IPS-NIHi11 (cell line): ENCODE measurements at regions not wholly inside any gene's neighbourhood (a gene's known extent, or its start where the extent isn't known, plus 50 kb on each side); places are given as distances from the start of the nearest gene placed in this dataset.

Experiments used
- DNase-seq: peaks from one replicate; pipeline ENCODE4 v3.0.0; 2012; ENCODE audit warnings: mixed read lengths, low spot score

DNA sequence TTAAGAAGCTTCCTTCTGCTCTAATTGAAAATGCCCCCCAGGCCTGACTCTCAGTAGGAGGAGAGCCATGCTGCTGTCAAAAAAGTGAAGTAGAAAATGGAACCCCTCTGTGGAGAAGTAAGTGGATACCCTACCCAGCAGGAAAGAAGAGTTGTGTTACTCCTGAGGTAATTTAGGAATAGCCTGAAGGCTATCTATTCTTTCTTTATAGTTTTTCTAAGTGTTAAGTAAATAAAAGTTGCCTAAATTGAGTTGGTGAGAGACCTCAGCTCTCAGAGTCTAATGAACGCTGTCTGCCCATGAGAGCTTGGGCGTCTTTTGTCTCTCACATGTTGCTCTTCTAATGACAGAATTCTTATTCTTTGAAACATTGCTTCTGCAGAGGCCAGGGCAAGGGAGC lies 116.2 kb downstream of the NSUN3 start:
- DNase-seq = no peak

DNA sequence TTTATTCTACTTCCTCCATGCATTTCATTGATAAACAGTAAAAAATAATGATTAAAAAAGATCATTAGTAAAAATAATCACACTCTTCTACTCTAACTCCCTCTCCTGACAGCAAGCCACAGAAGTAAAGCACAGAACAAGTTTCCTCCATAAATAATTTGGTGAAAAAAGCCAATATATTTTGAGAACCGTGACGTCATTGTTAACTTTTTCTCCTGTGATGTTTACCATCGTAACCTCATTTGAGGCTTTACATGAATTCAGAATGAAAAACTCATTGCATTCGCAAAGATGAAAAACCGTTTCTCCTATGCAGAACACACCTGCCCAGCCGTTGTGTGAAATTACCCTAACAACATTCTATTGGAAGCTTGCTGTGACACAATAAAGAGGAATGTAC lies 120.7 kb downstream of the NSUN3 start:
- no peak for DNase-seq

DNA sequence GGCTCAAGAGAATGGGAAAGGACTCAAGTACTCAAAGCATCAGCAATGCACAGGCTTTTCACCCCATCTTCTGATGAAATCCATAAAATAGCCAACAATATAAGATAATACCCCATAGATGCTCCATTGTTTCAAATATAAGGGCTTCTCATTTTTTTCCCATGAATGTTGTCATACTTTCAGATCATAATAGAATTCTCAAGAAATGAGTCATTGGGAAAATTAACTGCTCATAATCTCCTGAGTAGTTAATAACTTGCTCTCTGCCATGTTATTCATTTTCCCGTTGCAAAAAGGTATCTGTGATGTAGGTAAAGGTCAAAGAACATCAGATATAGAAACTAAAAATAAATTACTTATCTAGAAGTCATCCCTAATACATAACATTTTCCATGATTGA lies 121.9 kb downstream of the NSUN3 start:
- no peak for DNase-seq

DNA sequence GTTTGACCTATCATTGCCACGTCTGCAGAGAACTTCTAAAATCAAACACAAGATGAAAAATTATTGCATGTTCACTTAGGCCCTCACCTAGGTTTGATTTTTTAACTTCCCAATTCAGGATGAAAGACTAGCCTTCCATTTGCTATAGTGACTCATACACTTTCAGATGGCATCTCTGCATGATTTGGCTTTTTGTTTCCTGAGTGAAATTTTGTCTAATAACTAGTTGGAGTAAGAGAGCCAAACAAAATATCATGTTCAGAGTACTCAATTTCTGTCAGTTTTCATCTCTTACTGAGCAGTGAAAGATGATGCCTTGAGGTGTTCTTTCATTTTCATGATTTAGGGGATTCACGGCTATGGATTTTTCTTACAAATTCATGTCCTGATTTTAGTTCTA lies 122.9 kb downstream of the NSUN3 start:
- DNase-seq = no peak

DNA sequence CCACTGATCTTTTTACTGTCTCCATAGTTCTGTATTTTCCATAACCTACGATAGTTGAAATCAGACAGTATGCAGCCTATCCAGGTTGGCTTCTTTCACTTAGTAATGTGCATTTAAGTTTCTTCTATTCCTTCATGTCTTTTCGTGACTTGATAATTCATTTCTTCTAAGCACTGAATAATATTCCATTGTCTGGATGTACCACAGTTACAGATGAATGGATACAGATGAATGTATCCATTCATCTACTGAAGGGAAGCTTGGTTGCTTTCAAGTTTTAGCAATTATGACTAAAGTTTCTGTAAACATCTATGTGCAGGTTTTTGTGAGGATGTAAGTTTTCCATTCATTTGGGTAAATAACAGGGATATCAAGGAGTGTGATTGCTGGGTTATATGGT lies 124.8 kb downstream of the NSUN3 start:
- DNase-seq = no peak

DNA sequence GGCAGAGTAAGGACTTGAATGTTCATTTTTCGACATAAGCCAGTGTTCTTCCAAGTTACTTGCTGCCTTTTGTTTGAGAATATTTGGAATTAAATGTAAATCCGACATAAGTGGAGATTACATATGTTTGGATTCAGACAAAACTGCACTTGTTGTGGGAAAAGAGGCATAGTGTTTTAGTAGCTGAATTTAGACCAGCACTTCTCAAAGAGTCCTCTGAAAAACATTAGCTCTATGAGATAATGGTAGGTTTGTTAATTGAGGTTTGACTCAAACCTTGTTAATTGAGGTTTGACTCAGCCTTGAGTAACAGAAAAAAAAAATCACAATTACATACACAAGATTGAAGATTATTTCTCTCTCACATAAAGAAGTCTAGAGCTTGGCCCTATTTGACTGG lies 132.5 kb downstream of the NSUN3 start:
- no peak for DNase-seq

DNA sequence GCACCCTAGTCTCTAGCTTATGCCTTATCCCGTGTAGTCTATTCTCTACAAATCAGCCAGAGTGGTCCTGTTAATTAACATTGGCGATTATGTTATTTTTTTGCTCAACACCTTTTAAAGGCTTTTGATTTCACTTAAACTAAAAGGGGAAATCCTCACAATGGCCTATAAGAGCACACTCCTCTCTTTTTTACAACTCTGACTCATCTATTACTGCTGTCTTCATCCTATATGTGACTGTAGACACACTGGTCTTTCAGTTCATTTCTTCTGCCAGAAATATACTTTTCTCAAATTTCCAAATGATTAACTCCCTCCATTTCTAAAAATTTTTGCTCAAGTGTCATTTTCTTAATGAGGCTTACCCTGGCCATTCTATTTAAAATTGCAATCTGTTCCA lies 143.4 kb downstream of the NSUN3 start:
- DNase-seq = no peak

DNA sequence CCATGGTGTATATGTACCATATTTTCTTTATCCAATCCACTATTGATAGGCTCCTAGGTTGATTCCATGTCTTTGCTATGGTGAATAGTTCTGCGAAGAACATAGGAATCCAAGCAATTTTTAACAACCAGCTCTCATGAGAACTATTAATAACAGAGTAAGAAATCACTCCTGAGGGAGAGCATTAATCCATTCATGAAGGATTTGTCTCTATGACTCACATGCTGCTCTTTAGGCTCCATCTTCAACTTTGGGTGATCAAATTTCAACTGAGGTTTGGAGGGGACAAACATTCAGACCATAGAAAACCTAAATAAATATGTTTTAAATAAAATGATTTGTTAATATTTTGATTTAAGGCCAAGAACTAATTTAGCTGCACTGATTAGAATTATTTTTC lies 147.4 kb downstream of the NSUN3 start:
- no peak for DNase-seq

DNA sequence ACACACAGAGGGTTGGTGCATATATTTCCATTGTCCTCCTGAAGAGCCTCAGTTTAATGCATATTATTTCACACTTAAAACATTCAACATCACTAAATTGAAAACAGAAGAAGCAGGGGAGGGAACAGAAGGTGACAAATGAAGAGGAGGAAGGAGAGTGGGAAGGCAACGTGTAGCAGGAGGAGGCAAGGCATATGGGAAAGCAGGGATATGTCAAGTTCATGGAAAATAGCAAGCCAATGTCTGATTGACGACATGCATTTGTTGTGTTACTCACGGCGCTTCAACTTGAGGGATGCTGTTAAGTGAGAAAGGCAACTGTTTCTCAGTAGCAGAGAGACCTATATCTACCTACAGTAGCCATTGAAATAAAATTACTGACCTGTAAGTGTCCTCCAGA lies 154.5 kb downstream of the NSUN3 start:
- DNase-seq = no peak

DNA sequence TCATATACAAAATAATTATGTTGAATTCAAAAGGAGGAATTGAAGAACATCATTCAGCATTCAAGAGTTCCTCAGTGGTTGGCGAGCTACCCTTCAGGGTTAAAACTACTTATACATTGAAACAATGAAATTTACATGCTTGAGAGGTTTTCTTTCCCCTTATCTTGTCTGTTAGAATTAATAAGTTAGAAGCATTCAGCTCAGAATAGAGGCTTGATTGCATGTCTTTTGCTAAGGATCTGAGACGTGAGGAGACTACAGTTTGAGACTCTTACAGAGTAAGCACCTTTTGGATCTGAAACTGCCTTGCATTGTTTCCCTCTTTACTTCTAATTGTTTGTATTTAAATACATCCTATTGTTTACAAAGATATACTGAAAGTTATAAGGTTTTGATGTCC lies 157.6 kb downstream of the NSUN3 start:
- no peak for DNase-seq

DNA sequence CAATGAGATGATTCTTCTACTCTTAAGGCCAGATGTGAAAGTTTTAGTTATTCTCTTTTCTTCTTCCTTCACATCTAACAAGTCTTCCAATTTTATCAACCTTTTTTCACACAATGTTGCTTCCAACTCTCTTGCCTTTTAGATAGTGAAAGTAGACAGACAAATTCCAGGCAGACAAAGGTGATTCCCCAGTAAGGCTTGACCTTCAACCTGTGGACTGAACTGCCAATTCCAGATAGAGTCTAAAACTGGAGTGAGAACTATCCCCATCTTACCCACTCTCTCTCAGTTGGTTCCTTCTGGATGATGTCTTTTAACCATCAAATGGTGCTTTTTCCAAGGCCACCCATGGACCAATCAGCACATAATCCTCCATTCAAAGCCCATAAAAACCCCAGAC lies 159.0 kb downstream of the NSUN3 start:
- no peak for DNase-seq

DNA sequence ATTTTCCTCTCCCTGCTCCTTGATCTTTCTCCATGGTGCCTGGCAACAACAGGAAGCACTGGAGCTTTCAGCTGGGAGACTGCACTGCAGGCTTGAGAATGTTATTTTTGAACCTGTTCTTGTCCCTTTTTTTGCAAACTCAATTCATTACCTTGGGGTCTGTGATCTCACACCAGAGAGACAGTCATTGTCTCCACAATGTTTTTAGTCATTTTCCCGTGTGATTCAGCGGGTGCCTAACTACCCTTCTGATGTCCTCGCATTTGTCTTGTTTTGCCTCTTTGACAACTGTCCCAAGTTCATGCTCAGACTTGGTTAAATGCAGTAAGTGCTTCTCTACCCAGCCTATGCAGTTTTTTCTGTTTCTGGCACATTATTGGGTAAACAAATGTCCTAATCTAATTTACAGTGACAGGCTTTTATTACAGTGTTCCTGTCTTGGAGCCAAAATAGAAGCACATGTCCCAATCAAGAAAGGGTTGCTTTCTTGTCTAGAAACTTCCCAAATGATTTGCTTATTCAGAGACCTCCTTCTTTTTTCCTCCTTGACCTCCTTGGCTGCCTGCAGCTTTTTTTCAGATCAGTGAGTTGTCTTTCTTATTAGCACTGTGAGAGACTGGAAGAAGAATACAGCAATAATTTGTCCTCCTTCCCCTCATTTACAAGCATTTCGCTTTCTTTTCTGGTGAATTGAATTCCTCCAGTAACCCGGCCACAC lies 162.4 kb downstream of the NSUN3 start:
- no peak for DNase-seq

DNA sequence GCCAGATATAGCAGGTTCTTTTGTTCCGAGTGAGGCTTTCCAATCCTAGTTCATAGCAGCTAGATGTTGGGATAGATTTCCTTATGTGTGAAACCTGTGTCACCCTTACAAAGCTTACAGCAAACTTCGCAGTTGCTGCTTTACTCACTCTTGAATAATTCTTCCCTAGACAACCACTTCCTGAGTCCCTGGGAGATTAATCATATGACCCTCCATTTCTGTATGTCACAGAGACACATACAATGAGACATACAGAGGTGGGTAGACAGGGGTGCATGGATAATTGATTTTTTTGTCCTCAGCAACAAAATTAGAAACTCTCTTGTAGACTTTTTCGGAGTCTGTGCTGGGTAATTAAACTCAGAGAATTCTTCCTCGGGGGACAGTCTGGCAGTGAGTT lies 163.2 kb downstream of the NSUN3 start:
- DNase-seq = no peak

DNA sequence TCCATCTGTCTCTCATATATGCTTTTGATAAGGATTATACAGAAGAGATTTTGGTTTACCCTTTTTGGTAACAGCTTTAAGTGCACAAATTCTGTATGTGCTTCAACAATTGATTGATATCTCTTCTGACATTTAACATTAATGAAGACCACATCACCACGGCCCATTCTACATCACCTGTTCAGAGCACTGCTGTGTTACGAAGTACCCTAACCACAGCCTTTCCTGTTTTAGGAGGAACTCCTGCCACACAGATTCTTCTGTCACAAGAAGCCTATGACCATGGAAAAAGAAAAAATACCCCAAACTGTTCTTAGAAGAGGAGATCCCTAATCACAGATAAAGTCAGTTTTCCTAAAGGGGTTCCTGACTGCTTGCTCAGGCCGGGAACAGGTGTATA lies 170.1 kb downstream of the NSUN3 start:
- no peak for DNase-seq

DNA sequence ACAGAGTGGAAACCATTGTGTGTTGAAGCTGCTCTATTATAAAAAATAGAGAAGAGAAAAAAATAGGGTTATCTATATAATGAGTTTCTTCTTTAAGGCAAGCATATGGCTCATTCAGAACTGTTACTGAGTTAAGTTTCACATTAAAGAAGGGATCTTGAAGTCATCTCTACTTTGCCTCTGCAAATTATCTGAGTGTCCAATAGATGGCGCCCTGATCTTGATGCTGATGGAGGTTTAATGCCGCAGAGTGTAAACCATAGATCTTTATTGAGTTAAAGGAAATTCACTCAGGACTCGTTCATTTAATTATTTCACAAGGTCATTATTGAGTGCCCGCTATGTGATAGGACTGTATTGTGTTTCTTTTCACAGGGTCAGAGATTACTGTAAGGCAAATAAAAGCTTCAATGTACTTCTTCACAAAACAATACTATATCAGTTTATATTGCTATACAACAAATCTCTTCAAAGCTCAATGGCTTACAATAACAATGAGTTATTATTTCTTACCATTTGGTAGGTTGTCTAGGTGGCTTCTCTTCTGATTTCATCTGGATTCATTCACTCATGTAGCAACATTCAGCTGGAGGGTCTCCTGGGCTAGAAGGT lies 171.4 kb downstream of the NSUN3 start:
- DNase-seq = peak; percentile 54

DNA sequence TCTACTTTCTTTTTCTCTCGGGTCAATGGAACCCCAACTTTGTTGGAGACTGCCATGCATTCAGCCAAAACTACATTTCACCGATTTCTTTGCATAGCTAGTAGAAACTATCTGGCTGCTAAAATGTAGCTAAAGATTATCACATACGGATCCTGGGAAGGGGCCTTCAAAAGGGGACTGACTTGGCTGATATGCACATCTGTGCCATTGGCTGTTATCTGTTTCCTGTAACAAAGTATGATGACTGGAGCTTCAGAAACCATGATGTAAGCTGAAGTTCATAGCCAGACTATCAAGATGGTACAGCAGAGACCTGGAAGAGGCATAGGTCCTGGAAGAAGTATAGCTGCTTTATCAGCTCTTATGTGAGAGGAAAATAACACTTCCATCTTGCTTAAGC lies 179.1 kb downstream of the NSUN3 start:
- no peak for DNase-seq

DNA sequence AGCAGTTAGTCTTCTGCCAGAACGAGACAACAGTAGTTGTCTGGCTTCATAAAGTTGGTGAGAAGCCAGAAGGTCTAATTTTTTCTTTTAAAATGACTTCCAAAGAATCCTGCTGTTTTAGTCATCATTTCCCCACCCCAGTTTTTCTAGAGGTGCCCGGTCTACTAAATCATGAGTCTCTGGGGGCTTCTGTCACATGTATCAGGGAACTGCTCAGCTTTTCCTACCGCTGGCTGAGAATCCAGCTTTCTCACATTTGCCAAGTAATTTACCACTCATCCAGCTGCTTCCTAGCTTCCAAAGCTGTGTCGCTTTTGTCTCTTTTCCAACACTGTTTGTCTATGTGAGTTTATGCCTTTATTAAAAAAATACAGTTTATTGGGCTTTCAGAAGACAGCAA lies 183.3 kb downstream of the NSUN3 start:
- no peak for DNase-seq

DNA sequence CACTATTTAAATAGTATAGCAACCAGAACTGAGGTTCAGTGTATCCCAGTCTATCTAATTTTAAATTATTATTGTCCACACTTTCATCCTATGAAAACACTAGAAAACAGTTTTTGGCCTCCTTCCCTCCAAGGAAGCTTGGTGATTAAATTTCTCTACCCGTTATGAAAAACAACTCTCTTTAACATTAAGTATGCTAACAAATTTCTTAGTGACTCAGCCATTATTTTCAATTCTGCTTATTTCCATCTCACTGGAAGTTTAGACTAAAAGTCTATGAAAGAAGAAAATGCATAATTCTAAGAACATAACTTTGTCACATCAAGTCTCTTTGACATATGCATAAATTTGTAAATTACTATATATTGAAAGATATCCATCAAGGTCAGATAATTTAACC lies 185.2 kb downstream of the NSUN3 start:
- DNase-seq = no peak

DNA sequence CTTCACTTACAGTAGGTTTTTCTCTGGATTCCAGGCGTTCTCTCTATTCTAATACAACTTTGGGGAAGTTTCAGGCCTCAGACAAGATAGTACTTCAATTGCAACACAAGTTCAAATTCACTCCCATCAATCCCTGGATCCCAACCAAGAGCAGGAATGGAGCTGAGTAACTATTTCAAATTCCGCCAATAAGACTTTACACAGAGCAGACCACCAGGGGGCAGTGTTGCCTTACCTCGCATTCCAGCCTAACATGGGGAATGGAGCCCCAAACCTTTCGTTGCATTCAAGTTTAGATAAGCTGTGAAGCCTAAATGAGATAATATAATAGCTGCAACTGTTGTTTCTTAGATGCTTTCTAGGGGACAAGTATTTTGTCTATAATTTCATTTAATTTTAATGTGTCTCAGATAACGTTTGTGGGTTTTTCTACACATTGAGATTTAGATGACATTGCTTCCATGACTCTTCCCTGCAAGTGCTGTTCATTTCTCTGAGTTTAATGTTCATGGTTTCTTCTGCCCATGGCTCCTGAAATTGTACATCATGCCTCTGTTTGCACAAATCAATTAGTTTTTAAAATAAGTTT lies 186.7 kb downstream of the NSUN3 start:
- DNase-seq = peak; percentile 75

DNA sequence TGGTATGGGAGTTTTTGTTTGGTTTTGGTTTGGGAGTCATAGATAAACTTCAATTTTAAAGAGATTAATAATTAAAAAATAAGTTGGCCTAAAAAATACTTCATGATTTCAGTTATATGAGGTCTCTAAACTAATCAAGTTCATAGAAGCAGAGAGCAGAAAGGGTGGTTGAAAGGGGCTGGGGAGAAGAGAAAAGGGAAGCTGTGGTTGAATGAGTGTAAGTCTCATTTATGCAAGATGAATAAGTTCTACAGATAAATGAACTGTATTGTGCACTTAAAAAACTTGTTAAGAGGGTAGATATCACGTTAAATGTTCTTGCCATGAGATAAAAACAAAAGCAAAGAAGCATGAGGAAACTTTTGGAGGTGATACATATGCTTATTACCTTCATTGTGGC lies 188.7 kb downstream of the NSUN3 start:
- no peak for DNase-seq

DNA sequence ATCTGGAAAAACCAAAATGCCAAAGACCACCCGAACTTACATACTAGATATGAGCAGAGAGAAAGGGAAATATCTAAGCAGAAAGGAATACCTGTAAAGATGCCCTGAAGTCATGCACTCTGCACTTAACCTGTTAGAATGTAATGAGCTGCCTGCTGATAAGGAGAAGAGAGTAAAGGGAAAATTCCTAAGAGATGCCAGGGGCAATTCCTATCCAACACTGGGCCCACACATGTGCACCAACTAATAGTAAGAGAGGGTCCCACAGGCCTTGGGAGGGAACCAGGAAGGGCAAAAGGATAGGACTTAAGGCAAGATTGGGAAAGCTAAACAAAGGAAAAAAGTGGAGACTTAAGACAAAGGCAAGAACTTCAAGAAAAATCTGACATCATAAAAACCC lies 189.5 kb downstream of the NSUN3 start:
- DNase-seq = no peak

DNA sequence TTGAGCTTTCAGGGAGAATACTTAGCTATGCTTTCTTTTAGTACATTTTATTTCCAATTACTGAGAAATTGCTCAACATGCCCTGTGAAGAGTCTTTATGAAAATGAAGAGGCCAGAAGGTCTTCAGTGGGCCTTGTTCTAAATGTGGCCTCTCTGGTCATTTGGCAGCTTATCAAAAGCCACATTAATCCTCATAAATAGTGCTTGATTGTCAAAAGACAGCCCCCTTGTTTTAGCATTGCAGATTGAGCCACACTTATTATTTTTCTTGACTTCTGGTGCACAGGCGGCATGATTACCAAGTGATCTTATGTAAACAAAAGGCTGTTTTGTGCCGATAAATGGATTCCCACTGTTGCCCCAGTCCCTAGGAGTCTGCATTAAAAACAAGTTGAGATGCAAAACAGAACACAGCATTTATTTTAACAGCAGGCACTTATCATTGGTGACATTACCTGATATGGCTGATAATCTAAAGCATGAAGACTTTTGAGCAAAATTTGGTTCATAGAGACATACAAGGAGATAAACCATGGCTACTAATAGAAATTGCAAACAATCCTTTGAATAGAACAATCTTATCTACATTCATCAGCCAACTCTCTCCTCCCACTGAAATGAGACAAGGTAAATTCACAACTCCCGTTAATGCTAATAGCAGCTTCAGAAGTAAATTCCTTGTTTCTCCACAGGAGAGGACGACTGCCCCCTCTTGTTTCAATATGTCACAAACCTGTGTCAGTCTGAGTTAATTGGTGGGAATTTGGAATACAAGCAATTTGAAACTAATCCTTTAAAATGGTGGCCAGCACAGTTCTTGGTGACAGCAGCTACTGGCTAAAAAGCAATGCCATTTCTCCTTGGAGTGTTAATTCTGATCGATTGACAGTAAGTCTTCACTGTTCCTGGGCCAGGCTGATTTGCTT lies 194.3 kb downstream of the NSUN3 start:
- DNase-seq = peak; percentile 31

DNA sequence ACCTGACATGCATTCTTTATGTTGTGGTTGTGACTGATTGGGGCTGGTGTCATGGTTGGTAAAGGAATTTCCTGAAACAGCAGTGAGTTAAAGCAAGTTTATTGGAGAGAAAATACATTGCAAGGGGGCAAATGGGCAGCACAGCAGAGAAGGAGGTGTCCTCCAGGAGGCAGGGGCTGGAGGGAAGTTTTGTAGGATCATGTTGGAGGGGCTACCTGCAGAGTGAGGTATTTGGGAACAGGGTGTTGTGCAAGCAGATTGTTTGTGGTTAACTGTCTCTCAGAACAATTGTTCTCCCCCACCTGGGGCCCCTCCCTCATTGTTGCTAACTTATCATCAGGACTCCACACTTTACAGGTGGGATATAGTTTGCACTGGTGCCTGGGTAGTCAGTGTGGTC lies 196.0 kb downstream of the NSUN3 start:
- DNase-seq = no peak
